Hippocampal formation (tissue), 2 donors: ENCODE measurements at regions not wholly inside any gene's neighbourhood (a gene's known extent, or its start where the extent isn't known, plus 50 kb on each side); places are given as distances from the start of the nearest gene placed in this dataset.
"Not testable (repeated sequence)": the region's sequence is repeated elsewhere in the genome, so short reads cannot be mapped to it uniquely, and the experiment has no call there.

ENCODE experiments used
- DNase-seq, 2 donors: peaks; one replicate each; lab custom pipeline; 2025; lab: John Stamatoyannopoulos, UW

- DNase-seq: no peak
These were observed 60.9 kb upstream of the ZNF469 start for GRCh38 chr16:88321635-88322499.

- no peak for DNase-seq
These were observed 60.2 kb upstream of the ZNF469 start for GRCh38 chr16:88322500-88322970.

DNA sequence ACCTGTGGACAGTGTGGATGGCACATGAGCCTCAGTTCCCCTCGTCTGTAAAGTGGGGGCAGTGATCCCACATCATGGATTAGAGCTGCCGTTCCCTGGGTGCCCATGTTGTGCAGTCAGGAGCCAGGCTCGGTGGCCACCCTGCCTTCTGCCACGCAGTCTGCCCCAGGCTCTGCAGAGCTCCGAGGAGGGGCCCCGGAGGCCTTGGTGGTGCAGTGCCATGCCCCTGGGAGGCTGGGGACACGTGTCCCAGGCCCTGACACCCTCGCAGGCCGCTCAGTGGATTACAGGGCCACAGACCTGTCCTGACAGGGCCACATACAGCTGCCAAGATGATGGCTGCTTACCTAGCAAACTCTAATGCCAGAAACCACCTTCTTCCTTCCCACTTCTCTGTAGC is 59.7 kb upstream of the ZNF469 start:
- DNase-seq: no peak

DNA sequence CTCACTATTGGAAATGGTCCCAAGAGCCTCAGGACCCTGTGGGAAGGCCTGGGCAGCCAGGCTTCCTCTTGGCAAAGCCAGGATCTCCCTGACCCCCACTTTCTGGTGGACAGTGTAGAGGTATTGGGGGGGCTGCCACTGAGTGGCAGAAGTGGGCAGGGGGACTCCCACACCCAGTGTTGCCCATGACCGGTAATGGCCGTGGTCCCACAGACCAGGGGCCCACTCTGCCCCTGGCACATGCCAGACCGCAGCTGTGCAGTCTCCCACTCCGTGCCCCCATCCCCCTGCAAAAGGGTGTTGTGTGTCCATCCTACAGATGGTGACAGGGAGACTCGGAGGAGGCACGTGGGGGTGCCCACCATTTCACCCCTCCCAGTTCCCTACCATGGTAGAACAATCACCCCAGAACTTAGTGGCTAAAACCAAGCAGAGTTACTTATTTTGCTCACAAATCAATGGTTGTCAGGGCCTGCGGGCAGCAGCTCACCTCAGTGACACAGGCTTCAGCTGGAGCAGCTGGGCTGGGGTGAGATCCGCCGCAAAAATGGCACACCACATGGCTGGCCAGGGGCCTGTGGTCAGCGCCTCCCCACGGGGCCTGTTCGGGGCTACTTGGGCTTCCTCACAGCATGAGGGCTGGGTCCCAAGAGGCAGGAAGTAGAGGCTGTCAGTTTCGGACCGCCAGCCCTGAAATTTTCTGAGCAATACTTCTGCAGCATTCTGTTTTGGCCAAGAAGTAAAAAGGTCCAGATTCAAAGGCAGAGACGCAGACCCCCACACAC is 59.0 kb upstream of the ZNF469 start:
- no peak for DNase-seq

- DNase-seq: no peak
These were observed 57.5 kb upstream of the ZNF469 start for GRCh38 chr16:88325087-88325750.

- no peak for DNase-seq
These were observed 56.8 kb upstream of the ZNF469 start for GRCh38 chr16:88325976-88326375.

DNA sequence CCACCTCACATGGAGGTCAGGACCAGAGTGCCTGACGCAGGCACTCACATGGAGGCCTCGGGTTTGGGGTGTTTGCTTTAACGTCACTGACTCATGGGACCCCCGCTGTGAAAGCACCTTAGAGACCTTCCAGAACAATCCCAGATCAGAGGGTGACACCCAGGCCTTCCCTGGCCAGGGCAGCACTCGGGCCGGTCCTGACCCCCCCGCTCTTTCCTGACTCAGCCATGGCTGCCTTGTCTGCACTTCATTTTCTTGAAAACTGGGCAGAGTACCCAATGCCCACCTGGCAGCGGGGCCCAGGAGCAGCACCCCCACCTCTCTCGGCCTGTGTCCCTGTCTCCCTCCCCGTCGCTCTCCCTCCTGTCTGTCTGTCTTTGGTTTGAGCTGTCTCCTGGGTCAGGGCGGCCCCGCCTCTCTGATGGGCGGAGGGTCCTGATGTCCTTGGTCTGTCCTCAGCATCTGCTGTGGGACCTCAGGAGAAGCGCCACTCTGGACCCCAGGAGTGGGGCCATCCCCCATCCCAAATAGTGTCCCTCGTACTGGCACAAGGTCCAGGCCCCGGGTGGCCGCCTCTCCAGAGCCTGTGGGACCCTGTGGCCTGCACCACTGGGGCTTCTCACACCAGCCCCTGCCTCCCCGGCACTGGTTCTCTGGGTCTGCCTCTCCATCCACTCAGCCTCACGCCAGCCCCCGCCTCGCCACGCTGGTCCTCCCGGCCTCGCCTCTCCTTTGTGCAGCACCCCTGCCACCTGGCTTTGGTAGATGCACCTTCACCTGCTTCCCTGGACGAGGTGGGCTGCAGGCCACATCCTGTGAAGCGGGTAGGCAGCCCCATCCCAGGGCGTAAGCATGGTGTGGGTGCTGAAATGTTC is 55.9 kb upstream of the ZNF469 start:
- no peak for DNase-seq

GRCh38 chr16:88327561-88328312 is 55.0 kb upstream of the ZNF469 start:
- no peak for DNase-seq

DNA sequence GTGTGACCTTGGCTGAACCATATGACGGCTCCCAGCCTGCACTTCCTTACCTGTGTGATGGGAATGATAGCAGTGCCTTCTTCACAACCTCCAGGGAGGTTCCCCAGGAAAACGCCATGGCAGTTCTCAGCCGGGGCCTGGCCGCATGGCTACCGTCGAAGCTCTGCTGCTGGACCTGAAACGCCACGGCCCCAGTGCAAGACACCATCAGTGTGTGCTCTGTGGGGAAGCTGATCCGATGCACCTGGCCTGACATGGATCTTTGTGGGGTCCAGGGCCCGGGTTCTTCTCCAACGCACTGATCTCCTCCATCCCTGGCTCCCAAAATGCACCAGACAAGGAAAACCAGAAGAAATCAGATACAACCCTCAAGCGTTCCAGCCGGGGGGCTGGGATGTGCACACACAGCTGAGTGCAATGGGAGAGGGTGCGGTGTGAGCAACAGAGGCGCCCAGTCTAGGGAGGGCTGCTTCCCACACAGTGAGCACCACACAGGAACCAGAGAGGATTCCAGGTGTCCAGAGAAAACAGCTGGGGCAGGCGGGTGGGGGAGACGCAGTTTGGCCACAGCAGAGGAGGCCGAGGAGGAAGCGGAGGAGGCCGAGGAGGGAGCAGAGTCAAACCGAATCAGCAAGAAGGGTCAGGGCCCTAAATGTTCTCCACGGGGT is 54.3 kb upstream of the ZNF469 start:
- DNase-seq: no peak

DNA sequence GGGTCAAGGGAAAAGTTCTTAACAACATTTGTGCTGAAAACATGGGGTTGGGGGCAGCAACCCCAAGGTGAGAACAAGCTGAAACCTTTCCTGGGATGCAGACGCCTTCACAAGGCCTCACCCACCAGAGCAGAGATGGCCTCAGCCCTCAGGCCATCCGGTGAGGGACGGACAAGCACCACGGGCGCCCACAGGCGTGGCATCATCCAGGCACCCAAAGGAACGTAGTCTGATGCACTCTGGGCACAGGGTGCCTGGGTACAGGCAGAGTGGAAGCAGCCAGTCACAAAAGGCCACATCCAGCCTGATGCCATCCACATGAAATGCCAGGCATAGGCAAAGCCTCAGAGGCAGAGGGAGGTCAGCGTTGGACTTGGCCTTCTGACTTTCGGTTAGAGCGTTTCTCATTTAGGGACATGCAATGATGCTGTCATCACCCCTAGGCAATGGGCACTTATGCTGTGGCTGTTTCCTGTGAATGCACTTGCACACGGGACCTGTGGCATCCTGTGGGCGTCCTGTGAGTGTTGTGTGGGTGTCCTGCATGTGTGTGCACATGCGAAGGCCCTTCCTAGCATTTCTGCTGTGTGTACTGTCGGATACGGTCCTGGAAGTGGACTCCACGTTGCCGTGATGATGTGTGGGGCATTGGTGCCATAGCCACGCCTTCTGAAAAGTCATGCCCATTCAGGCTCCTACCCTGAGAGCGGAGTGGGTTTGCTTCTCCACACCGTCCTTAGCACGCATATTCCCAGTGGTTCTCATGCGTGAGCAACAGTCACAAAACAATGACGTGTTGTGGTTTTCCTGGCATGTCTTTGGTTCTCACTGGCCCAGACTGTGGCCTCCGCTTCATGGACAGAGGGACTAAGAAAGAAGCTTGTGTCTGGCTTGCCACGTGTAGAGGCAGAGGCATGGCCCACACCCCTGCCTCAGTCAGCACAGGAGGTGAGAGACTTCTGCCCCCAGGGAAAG is 52.7 kb upstream of the ZNF469 start:
- no peak for DNase-seq

GRCh38 chr16:88330971-88331890 is 51.5 kb upstream of the ZNF469 start:
- DNase-seq: no peak

- no peak for DNase-seq
These were observed 50.5 kb upstream of the ZNF469 start for GRCh38 chr16:88331989-88332920.

DNA sequence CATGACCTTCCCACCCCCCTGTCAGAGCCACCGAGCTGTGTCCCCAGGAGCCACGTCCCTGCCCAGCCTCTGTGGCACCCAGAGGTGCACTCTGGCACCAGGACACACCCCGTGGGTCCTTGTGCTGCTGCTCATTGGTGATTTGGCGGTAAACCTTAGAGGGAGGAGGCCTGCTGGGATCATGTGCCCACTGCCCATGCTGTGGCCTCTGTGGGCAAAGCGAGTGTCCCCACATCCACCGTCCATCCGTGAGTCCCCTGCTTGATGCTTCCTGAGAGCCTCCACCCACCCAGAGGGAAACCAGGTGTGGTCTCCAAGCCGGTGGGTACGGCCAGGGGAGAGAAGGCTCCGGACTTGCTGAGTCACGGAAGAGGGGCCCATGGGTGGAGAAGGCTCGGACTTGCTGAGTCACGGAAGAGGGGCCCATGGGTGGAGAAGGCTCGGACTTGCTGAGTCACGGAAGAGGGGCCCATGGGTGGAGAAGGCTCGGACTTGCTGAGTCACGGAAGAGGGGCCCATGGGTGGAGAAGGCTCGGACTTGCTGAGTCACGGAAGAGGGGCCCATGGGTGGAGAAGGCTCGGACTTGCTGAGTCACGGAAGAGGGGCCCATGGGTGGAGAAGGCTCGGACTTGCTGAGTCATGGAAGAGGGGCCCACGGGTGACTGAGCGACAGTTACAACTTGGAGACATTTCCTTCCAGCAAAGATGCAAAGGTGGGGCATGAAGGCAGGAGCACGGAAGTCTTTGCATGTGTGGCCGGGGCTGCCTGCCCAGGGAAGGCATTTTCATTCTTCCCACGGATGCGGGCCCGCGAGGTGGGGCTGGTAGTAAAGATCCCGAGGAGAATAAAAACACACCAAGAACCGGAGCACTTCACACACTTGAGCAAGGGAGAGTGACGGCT is 49.6 kb upstream of the ZNF469 start:
- not testable (repeated sequence) for DNase-seq
